ENCODE measurements at regions not wholly inside any gene's neighbourhood (a gene's known extent, or its start where the extent isn't known, plus 50 kb on each side); places are given as distances from the start of the nearest gene placed in this dataset.

DNA sequence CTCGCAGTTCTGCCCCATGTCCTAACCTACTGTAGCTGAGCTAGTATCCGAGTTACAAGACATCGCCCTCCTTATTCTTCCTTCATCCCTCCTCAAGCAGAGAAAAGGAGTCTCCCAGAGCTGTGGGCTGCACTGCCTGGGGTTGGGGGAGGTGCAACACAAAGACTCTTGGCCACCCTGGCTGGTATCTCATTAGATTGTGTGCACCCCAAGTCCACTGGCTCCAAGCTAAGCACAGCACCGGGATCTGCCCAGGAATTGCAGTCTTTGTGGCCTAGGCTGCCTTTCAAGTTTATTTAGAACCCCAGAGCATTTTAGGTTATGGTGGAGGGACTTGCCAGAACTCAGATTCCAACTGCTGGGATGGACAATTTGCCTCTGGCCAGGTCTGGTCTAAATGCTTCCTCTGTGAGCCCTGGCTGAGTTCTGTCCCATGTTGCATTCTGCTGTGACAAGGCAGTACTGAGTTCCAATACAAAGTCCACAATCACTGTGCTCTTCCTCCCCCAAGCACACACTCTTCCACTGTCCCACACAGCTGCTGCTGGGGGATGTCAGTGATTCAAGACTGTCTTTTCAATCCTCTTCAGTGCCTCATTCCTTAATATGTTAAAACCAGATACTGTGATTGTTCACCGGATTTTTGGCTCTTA is 169.6 kb upstream of the CLEC14A start:
- Histone ChIP-seq H3K9me3 (ENCODE audit: low read depth) (no peaks in the 10 kb centered on the region), H3K4me3 (no peak overlapping the region), H3K9me2 (replicated peaks; ENCODE audit: insufficient read depth) (no peaks in the 10 kb centered on the region), H2AFZ (no peak overlapping the region), H3K27ac (no peak overlapping the region), H4K20me1 (ENCODE audit: insufficient read depth, poor library complexity, severe bottlenecking) (no peaks in the 10 kb centered on the region), H3K4me1 (ENCODE audit: insufficient read depth) (no peaks in the 10 kb centered on the region), H3K27me3 (no peaks in the 10 kb centered on the region), H3K36me3 (replicated peaks; ENCODE audit: insufficient read depth, low read depth) (no peaks in the 10 kb centered on the region), H3K79me2 (no peaks in the 10 kb centered on the region), H3K4me2 (no peak overlapping the region)
- DNase-seq (ENCODE audit: low spot score): no peak
- TF ChIP-seq EZH2 (IDR thresholded peaks at IDR 0.05; ENCODE audit: borderline replicate concordance) (no peak), EZH2phosphoT487 (IDR thresholded peaks at IDR 0.05; ENCODE audit: low read depth, severe bottlenecking, unreplicated experiment) (no peak)
- TF ChIP-seq, protein P1, sequence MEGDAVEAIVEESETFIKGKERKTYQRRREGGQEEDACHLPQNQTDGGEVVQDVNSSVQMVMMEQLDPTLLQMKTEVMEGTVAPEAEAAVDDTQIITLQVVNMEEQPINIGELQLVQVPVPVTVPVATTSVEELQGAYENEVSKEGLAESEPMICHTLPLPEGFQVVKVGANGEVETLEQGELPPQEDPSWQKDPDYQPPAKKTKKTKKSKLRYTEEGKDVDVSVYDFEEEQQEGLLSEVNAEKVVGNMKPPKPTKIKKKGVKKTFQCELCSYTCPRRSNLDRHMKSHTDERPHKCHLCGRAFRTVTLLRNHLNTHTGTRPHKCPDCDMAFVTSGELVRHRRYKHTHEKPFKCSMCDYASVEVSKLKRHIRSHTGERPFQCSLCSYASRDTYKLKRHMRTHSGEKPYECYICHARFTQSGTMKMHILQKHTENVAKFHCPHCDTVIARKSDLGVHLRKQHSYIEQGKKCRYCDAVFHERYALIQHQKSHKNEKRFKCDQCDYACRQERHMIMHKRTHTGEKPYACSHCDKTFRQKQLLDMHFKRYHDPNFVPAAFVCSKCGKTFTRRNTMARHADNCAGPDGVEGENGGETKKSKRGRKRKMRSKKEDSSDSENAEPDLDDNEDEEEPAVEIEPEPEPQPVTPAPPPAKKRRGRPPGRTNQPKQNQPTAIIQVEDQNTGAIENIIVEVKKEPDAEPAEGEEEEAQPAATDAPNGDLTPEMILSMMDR (IDR thresholded peaks at IDR 0.05; ENCODE audit: poor library complexity): no peak
- WGBS (ENCODE audit: low lambda C conversion rate, missing lambda C conversion rate): 91% methylated on average over 5 of the region's 5 CpGs

DNA sequence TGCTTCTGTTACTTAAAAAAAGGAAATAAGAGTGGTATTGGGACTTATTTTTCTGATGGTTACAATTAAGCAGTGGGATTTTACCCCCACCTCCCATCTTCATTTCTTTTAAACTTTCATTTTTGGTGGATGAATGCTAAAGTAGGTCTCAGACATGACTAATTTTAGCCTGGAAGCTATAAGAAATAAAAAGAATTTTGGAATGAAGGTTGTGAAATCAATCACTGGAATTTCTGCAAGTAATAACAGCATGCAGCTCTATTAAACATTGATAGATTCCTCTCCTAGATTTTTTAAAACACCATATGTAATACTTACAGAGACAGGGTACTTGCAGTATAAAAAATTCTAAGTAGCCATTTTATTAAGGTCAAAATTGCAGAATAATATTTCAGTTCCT is 164.2 kb upstream of the CLEC14A start:
- no peaks in the 10 kb centered on the region for H3K9me3 ChIP-seq (ENCODE audit: low read depth)

DNA sequence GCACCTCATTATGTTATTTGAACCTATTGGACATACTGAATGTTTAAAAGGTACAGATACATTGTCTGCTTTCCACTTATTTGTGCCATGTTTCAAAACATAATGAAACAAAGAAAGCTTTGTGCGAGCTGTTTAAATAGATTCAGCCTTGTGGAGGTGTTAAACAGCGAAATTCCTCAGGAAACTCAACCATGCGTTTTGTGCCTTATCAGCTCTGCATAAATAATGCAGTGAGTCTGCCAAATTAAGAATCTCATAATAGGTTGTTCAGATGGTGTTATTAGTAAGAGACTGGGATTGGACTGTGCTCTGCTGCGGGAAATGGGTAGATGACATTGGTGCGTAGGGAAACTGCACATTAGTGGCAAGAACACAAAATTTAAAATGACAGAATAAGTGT is 163.7 kb upstream of the CLEC14A start:
- H3K36me3 ChIP-seq (replicated peaks; ENCODE audit: insufficient read depth, low read depth): no peaks in the 10 kb centered on the region
- H3K4me1 ChIP-seq (ENCODE audit: insufficient read depth): no peaks in the 10 kb centered on the region
- no peaks in the 10 kb centered on the region for H4K20me1 ChIP-seq (ENCODE audit: insufficient read depth, poor library complexity, severe bottlenecking)
- no peak overlapping the region for H3K27ac ChIP-seq
- no peaks in the 10 kb centered on the region for H3K9me3 ChIP-seq (ENCODE audit: low read depth)
- no peaks in the 10 kb centered on the region for H3K27me3 ChIP-seq
- DNase-seq (ENCODE audit: low spot score): no peak
- no peak for TF ChIP-seq EZH2 (IDR thresholded peaks at IDR 0.05; ENCODE audit: borderline replicate concordance)
- TF ChIP-seq, protein P1 (IDR thresholded peaks at IDR 0.05; ENCODE audit: poor library complexity): no peak
- TF ChIP-seq EZH2phosphoT487 (IDR thresholded peaks at IDR 0.05; ENCODE audit: low read depth, severe bottlenecking, unreplicated experiment): no peak
- no peak overlapping the region for H3K4me2 ChIP-seq
- WGBS (ENCODE audit: low lambda C conversion rate, missing lambda C conversion rate): 74% methylated on average over 5 of the region's 5 CpGs
- H2AFZ ChIP-seq: no peak overlapping the region
- H3K79me2 ChIP-seq: no peaks in the 10 kb centered on the region
- no peaks in the 10 kb centered on the region for H3K9me2 ChIP-seq (replicated peaks; ENCODE audit: insufficient read depth)
- H3K4me3 ChIP-seq: no peak overlapping the region

More for the DNA sequence above, 164.2 kb upstream of the CLEC14A start:
- Histone ChIP-seq H3K36me3 (replicated peaks; ENCODE audit: insufficient read depth, low read depth) (no peaks in the 10 kb centered on the region), H3K27ac (no peak overlapping the region), H3K9me2 (replicated peaks; ENCODE audit: insufficient read depth) (no peaks in the 10 kb centered on the region), H2AFZ (no peak overlapping the region), H3K27me3 (no peaks in the 10 kb centered on the region), H3K79me2 (no peaks in the 10 kb centered on the region), H3K4me3 (no peak overlapping the region), H4K20me1 (ENCODE audit: insufficient read depth, poor library complexity, severe bottlenecking) (no peaks in the 10 kb centered on the region), H3K4me1 (ENCODE audit: insufficient read depth) (no peaks in the 10 kb centered on the region), H3K4me2 (no peak overlapping the region)
- no peak for DNase-seq (ENCODE audit: low spot score)
- TF ChIP-seq, protein P1 (IDR thresholded peaks at IDR 0.05; ENCODE audit: poor library complexity): no peak
- TF ChIP-seq EZH2 (IDR thresholded peaks at IDR 0.05; ENCODE audit: borderline replicate concordance) (no peak), EZH2phosphoT487 (IDR thresholded peaks at IDR 0.05; ENCODE audit: low read depth, severe bottlenecking, unreplicated experiment) (no peak)
